GM21526 (cell line): ENCODE measurements at regions not wholly inside any gene's neighbourhood (a gene's known extent, or its start where the extent isn't known, plus 50 kb on each side); places are given as distances from the start of the nearest gene placed in this dataset.
A peak's percentile ranks its signal among the peaks of the same experiment; 100 is the strongest.

Experiments
- ATAC-seq: cut with Tn5 transposase; IDR thresholded peaks from one replicate; pipeline ENCODE4 v1.9.1; 2021; ENCODE audit warnings: moderate library complexity; ENCODE audit not compliant: unreplicated experiment, low FRiP score

- no peak for ATAC-seq
These were observed 255.5 kb upstream of the KCNJ16 start for GRCh38 chr17:69819316-69820087.

- ATAC-seq: no peak
These were observed 254.1 kb upstream of the KCNJ16 start for GRCh38 chr17:69820876-69821473.

GRCh38 chr17:69822314-69822875 is 252.6 kb upstream of the KCNJ16 start:
- ATAC-seq: no peak

- no peak for ATAC-seq
These were observed 246.9 kb upstream of the KCNJ16 start for GRCh38 chr17:69828087-69828486.

- no peak for ATAC-seq
These were observed 240.5 kb upstream of the KCNJ16 start for GRCh38 chr17:69834494-69834893.

GRCh38 chr17:69851736-69852135 is 223.3 kb upstream of the KCNJ16 start:
- no peak for ATAC-seq

GRCh38 chr17:69853541-69854224 is 221.3 kb upstream of the KCNJ16 start:
- ATAC-seq: no peak

GRCh38 chr17:69854225-69854780 is 220.7 kb upstream of the KCNJ16 start:
- ATAC-seq: no peak

- no peak for ATAC-seq
These were observed 218.1 kb upstream of the KCNJ16 start for GRCh38 chr17:69856946-69857345.

- ATAC-seq: no peak
These were observed 217.6 kb upstream of the KCNJ16 start for GRCh38 chr17:69857412-69857835.

GRCh38 chr17:69858460-69858859 is 216.6 kb upstream of the KCNJ16 start:
- no peak for ATAC-seq

- ATAC-seq: no peak
These were observed 214.8 kb upstream of the KCNJ16 start for GRCh38 chr17:69860142-69860680.

- no peak for ATAC-seq
These were observed 210.6 kb upstream of the KCNJ16 start for GRCh38 chr17:69864462-69864861.

GRCh38 chr17:69869667-69870066 is 205.4 kb upstream of the KCNJ16 start:
- ATAC-seq: peak; percentile 89

GRCh38 chr17:69870091-69870530 is 204.9 kb upstream of the KCNJ16 start:
- ATAC-seq: peak; percentile 58

GRCh38 chr17:69870751-69871199 is 204.2 kb upstream of the KCNJ16 start:
- no peak for ATAC-seq

- ATAC-seq: no peak
These were observed 203.7 kb upstream of the KCNJ16 start for GRCh38 chr17:69871318-69871717.

- ATAC-seq: no peak
These were observed 202.3 kb upstream of the KCNJ16 start for GRCh38 chr17:69872675-69873262.

GRCh38 chr17:69874175-69874670 is 200.8 kb upstream of the KCNJ16 start:
- ATAC-seq: no peak

GRCh38 chr17:69876757-69877156 is 198.3 kb upstream of the KCNJ16 start:
- ATAC-seq: no peak
